WI38 (cell line): ENCODE measurements at regions not wholly inside any gene's neighbourhood (a gene's known extent, or its start where the extent isn't known, plus 50 kb on each side); places are given as distances from the start of the nearest gene placed in this dataset.

ENCODE experiments used
- H3K4me3 ChIP-seq: 2 replicates; pipeline ENCODE4 v1.5.1; 2011; ENCODE audit warnings: low read depth, mild to moderate bottlenecking, control low read depth, low read length
- TF ChIP-seq, protein P1 (sequence below): IDR thresholded peaks from 2 replicates; pipeline ENCODE4 v1.5.1; 2012; ENCODE audit warnings: low read depth, mild to moderate bottlenecking, control low read depth, low read length

DNA sequence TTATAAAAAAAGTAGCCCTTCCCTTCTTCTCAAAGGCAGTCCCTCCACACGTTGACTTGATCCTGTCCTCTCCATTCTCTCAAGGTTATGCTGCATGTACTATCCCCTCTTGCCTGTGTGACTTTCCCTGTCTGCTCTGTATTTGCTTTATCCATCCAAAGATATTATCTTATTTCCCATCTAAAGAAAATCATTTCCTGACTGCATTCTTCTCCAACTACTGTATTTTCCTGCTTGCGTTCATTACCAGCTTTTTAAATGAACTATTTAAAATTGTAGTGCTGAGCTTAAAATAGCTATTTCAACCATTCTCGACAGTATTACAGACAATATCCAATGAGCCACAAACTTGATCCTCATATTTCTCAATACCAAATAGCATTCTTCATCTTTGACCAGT, 716.0 kb upstream of the REG3G start:
- TF ChIP-seq, protein P1, sequence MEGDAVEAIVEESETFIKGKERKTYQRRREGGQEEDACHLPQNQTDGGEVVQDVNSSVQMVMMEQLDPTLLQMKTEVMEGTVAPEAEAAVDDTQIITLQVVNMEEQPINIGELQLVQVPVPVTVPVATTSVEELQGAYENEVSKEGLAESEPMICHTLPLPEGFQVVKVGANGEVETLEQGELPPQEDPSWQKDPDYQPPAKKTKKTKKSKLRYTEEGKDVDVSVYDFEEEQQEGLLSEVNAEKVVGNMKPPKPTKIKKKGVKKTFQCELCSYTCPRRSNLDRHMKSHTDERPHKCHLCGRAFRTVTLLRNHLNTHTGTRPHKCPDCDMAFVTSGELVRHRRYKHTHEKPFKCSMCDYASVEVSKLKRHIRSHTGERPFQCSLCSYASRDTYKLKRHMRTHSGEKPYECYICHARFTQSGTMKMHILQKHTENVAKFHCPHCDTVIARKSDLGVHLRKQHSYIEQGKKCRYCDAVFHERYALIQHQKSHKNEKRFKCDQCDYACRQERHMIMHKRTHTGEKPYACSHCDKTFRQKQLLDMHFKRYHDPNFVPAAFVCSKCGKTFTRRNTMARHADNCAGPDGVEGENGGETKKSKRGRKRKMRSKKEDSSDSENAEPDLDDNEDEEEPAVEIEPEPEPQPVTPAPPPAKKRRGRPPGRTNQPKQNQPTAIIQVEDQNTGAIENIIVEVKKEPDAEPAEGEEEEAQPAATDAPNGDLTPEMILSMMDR: no peak
- no peak overlapping the region for H3K4me3 ChIP-seq

DNA sequence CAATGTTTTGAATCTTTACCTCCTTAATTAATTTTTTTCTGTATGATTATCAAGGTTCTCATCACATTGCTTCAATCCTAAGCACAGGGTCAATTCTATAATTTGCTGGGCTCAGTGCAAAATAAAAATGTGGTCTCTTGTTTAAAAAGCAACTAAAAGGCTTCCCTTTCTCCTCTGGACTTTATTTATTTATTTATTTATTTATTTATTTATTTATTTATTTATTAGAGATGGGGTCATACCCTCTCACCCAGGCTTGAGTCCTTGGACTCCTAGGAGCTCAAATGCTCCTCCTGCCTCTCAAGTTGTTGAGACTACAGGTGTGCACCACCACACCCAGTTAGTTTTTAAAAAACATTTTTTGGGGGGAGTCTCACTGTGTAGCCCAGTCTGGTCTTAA, 710.1 kb upstream of the REG3G start:
- no peak overlapping the region for H3K4me3 ChIP-seq
- TF ChIP-seq, protein P1: no peak

DNA sequence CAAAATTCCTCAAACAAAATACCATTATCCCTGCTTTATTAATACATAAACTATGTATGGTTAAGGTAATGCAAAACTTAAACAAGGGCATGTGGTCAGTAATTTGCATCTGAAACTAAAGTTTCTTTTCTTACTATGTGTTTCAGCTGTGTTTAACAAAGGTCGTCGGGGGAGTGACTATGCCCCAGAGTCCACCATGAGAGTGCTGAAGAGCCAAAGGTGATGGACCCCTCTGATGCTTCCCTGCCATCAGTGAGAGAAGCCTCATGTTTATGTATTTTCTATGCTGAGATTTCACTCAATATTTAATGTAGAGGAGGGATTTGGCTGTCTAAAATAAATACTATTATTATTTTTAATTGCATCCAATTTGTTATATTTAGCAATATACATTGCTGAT, 707.2 kb upstream of the REG3G start:
- TF ChIP-seq, protein P1: no peak
- no peak overlapping the region for H3K4me3 ChIP-seq

DNA sequence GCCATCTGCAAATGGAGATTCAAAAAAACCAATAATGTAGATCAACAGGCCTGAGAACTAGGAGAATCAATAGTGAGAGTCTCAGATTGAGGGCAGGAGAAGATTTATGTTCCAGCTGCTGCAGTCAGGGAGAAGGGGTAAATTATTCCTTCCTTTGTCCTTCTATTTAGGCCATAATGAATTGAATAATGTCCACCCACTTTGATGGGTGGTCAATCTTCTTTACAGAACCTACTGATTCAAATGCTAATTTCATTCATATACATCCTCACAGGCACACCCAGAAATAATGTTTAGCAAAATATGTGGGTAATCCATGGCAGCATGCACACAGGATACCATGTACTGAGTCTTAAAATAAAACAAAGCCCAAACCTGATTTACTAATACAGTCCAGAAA, 695.3 kb upstream of the REG3G start:
- H3K4me3 ChIP-seq: no peak overlapping the region
- TF ChIP-seq, protein P1: no peak

- no peak overlapping the region for H3K4me3 ChIP-seq
- TF ChIP-seq, protein P1: no peak
Measured at GRCh38 chr2:78351208-78351607, 674.3 kb upstream of the REG3G start.

DNA sequence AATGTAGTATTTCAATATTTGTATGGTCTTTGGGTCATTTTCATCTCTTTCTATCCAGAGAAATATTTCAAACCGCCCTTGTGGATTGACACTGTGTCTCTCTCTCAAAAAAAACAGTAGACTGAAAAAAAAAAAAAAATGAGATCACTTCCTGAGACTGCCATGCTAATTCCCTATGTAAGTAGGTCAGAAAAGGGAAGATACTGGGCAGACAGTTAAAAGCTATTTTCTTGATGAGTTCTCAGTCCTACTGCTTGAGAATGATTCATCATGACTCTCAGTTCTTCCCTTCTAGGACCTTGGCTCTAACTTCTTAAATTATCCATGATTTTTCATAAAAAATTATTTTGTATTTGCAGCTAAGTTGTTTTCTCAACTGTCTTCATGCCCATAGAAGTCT, 672.3 kb upstream of the REG3G start:
- TF ChIP-seq, protein P1: no peak

DNA sequence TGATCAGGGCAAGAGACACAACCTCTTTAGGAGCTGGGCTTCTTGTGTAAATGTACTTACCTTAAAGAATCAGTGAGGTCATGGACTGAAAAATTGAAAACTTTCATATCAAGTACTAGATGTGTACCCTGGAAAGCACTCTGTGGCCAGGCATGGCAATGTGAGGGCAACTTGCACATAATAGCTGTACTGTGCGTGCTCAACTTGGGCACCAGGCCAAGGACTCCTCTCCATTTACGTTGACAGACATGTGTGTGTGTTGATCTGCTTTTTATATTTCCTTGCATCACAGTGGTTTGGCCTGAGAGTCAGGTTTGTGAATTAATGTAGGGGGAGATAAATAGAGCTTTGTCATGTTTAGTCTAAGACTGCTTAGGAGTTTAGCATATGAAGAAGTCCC, 669.5 kb upstream of the REG3G start:
- no peak overlapping the region for H3K4me3 ChIP-seq
- TF ChIP-seq, protein P1: no peak

More for the DNA sequence above, 672.3 kb upstream of the REG3G start:
- H3K4me3 ChIP-seq: no peak overlapping the region
